Fibroblast of the aortic adventitia (primary cell): ENCODE measurements at regions not wholly inside any gene's neighbourhood (a gene's known extent, or its start where the extent isn't known, plus 50 kb on each side); places are given as distances from the start of the nearest gene placed in this dataset.

Experiments used
- DNase-seq: peaks from one replicate; pipeline ENCODE4 v3.0.0-alpha.2; 2010; ENCODE audit warnings: low read depth
- H3K4me3 ChIP-seq: 2 replicates; pipeline ENCODE4 v1.5.1; 2011; ENCODE audit warnings: low read depth, mild to moderate bottlenecking, control low read depth, low read length, moderate library complexity
- TF ChIP-seq, protein P1 (sequence below): IDR thresholded peaks from 2 replicates; pipeline ENCODE4 v1.5.1; 2011; ENCODE audit warnings: mild to moderate bottlenecking, low read length, control low read depth, inconsistent platforms; ENCODE audit not compliant: insufficient read depth

DNA sequence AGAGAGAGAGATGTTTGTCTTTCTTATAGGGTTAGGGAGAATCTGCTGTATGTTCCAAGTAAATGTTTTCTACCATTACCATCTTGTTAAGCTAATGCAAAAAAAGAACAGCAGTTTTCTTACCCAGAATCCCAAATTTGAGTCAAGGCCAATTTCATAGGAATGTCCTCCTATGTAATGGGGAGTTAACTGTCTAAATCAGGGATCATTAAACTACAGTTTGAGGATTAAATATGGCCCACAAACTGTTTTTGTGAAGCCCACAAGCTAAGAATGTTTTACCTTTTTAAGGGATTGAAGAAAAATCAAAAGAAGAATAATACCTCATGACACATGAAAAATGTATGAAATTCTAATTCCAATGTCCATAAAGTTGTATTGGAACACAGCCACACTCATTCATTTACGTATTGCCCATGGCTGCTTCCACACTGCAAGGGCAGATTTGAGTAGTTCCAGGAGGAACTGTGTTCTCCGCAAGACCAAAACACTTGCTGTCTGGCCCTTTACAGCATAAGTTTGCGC, 113.2 kb upstream of the SPRY1 start:
- no peak for DNase-seq
- TF ChIP-seq, protein P1, sequence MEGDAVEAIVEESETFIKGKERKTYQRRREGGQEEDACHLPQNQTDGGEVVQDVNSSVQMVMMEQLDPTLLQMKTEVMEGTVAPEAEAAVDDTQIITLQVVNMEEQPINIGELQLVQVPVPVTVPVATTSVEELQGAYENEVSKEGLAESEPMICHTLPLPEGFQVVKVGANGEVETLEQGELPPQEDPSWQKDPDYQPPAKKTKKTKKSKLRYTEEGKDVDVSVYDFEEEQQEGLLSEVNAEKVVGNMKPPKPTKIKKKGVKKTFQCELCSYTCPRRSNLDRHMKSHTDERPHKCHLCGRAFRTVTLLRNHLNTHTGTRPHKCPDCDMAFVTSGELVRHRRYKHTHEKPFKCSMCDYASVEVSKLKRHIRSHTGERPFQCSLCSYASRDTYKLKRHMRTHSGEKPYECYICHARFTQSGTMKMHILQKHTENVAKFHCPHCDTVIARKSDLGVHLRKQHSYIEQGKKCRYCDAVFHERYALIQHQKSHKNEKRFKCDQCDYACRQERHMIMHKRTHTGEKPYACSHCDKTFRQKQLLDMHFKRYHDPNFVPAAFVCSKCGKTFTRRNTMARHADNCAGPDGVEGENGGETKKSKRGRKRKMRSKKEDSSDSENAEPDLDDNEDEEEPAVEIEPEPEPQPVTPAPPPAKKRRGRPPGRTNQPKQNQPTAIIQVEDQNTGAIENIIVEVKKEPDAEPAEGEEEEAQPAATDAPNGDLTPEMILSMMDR, result no peak

DNA sequence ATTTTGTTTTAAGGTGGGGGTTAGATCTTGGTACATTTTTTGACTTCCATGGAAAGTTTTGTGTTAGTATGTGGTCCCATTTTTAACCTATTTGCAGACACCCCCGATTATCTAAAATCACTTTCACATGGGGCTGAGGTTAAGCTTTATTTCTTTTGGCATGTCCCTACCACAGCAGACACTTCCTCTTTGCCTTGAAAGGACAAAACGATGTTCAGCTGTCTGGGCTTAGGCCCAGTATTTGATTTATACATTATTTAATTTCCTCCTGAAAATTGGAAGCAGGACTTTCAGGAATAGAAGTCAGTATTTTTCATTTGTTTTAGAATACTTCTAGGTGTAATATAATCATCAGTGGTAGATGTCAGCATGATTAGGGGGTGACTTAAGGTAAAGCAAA, 112.4 kb upstream of the SPRY1 start:
- no peak overlapping the region for H3K4me3 ChIP-seq
- TF ChIP-seq, protein P1, result no peak
- DNase-seq, result peak; percentile 62

More for the DNA sequence above, 113.2 kb upstream of the SPRY1 start:
- H3K4me3 ChIP-seq, result no peak overlapping the region

DNA sequence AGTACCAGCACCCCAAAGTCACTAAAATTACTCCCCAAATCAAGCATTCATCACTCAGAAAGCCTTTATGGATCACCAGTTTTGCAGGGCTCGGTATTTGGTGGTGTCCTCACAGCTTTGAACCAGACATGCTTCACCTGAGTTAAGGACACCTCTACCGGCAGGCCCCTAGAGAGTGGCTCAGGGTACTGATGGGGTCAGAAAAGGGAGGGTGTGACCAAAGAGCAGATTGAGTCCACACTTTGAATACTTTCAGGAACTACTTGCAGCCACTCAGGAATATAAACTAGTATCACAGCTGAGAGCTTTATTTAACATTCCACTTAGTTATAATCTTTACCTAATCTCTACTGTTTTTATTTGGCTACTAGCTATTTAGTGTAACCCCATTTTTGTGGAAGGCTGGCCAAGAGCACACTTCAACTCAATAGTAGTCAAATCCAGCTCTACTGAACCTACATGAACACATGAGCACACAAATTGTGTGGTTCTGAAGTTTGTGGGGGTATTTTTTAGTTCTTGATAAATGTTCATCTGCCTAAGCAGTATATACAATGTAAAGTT, 109.6 kb upstream of the SPRY1 start:
- H3K4me3 ChIP-seq, result no peak overlapping the region
- no peak for DNase-seq
- TF ChIP-seq, protein P1, result no peak

DNA sequence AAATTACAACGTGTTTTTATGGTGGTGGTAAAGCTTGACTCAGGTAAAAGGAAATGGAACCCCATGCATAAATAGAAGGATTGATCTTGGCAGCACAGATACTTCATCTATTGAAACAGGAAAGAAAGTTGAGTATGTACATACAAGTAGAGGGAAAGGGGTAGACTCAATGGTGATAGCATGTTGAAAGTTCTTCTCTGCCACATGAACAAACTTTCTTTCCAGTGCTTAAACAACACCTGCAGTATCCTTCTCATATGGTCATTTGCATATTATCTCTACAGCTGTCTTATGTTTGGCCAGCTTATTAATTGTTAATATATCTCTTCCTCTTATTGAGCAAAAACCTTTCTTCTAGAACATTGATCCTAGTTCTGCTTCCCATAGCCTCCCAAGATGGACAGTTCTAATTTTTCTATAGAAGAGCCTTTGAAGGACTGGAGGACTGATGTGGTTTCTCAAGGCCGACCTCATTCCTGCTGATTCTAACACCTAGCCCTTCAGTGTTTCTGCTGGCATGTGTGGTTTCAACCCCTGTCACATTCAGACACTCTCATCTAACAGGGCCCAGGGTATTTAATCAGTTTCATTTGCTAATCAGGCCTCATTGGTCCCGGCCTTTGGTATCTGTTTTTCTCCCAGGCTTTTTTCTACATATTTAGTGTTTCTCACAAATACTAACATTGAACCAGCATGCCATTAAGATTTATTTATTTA, 108.1 kb upstream of the SPRY1 start:
- no peak for DNase-seq
- H3K4me3 ChIP-seq, result no peak overlapping the region
- TF ChIP-seq, protein P1, result no peak

DNA sequence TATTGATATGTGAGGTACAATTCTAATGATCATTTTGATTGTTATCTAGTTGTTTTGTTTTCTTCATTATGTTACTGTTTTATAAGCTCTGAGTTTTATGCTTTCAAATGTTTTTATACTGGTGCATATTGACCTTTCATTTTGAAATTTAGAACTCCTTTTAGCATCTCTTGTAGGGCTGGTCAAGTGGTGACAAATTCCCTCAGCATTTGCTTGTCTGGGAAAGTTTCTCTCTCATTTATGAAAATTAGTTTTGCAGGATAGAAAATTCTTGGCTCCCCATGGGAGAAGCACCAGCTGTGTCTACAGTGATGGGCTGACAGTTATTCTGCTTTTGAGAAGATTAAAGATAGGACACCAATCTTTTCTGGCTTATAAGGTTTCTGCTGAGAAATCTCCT, 105.3 kb upstream of the SPRY1 start:
- H3K4me3 ChIP-seq, result no peak overlapping the region
- TF ChIP-seq, protein P1, result no peak
- DNase-seq, result no peak

DNA sequence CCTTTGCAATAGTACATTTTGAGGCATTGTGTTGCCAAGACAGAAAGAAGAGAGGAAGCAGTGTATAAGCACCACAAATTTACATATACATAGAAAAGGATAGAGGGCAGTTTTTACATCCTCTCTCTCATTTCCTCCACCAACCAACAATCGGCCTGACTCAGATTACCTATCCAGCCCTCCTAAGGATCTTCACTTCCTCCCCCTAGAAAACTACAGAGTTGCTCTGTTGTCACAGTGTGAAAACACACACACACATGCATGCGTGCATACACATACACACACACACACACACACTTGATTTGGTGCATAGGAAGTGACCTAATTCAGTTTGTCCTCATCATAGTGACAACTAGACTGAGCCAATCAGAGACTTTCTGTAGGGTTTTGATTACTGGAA, 98.8 kb upstream of the SPRY1 start:
- DNase-seq, result no peak
- TF ChIP-seq, protein P1, result no peak
- H3K4me3 ChIP-seq, result no peak overlapping the region
